Nucleus accumbens (tissue), 56 donors: ENCODE measurements at regions not wholly inside any gene's neighbourhood (a gene's known extent, or its start where the extent isn't known, plus 50 kb on each side); places are given as distances from the start of the nearest gene placed in this dataset.

Experiments used
- DNase-seq, 56 donors: peaks; one replicate each; lab custom pipeline; 2025; lab: John Stamatoyannopoulos, UW

GRCh38 chr20:12019715-12020114, 102.0 kb downstream of the BTBD3 start:
- no peak for DNase-seq

- no peak for DNase-seq
These were observed 103.2 kb downstream of the BTBD3 start for GRCh38 chr20:12020846-12021245.

GRCh38 chr20:12022126-12022525, 104.4 kb downstream of the BTBD3 start:
- peak in 5 of 56 donors; percentile 2 to 21 (median 17) for DNase-seq

GRCh38 chr20:12023194-12023795, 105.6 kb downstream of the BTBD3 start:
- DNase-seq = no peak

- no peak for DNase-seq
These were observed 111.1 kb downstream of the BTBD3 start for GRCh38 chr20:12028771-12029170.

- DNase-seq = no peak
These were observed 112.8 kb downstream of the BTBD3 start for GRCh38 chr20:12030470-12030869.

GRCh38 chr20:12036142-12036541, 118.4 kb downstream of the BTBD3 start:
- no peak for DNase-seq

GRCh38 chr20:12037521-12037920, 119.8 kb downstream of the BTBD3 start:
- no peak for DNase-seq

GRCh38 chr20:12040261-12040660, 122.6 kb downstream of the BTBD3 start:
- DNase-seq = no peak

GRCh38 chr20:12044969-12045368, 127.3 kb downstream of the BTBD3 start:
- DNase-seq = no peak

GRCh38 chr20:12047838-12048432, 130.2 kb downstream of the BTBD3 start:
- no peak for DNase-seq

GRCh38 chr20:12049125-12049524, 131.4 kb downstream of the BTBD3 start:
- DNase-seq = no peak

GRCh38 chr20:12051206-12052163, 133.8 kb downstream of the BTBD3 start:
- DNase-seq = no peak

GRCh38 chr20:12053353-12053752, 135.7 kb downstream of the BTBD3 start:
- DNase-seq = no peak

GRCh38 chr20:12054556-12054955, 136.9 kb downstream of the BTBD3 start:
- DNase-seq = no peak

GRCh38 chr20:12055161-12055560, 137.5 kb downstream of the BTBD3 start:
- no peak for DNase-seq

GRCh38 chr20:12056839-12057238, 139.1 kb downstream of the BTBD3 start:
- DNase-seq = no peak

GRCh38 chr20:12057778-12058177, 140.1 kb downstream of the BTBD3 start:
- DNase-seq = no peak

- DNase-seq = no peak
These were observed 140.5 kb downstream of the BTBD3 start for GRCh38 chr20:12058216-12058615.

- no peak for DNase-seq
These were observed 143.8 kb downstream of the BTBD3 start for GRCh38 chr20:12061466-12061865.

- DNase-seq = no peak
These were observed 145.5 kb downstream of the BTBD3 start for GRCh38 chr20:12063106-12063684.
